Lower leg skin (tissue), 4 donors: ENCODE measurements at regions not wholly inside any gene's neighbourhood (a gene's known extent, or its start where the extent isn't known, plus 50 kb on each side); places are given as distances from the start of the nearest gene placed in this dataset.

Source experiments
- DNase-seq, 2 donors: peaks; one replicate each; pipeline ENCODE4 v3.0.0-alpha.2; 2019; ENCODE audit warnings: low spot score in 2 of 2
- H3K4me3 ChIP-seq: fragments of 200-600 bp; sonication (generic); 2 replicates; pipeline ENCODE4 v1.5.1; 2017; ENCODE audit warnings: mild to moderate bottlenecking, low read depth; ENCODE audit not compliant: poor library complexity, severe bottlenecking
- CTCF ChIP-seq, 3 donors: fragments of 450-650 bp; IDR thresholded peaks; one replicate each; pipeline ENCODE4 v1.5.1; 2016; ENCODE audit warnings: antibody characterized with exemption in 3 of 3, mild to moderate bottlenecking in 3 of 3, moderate library complexity in 2 of 3
- POLR2A ChIP-seq, 2 donors: fragments of 450-650 bp; IDR thresholded peaks; one replicate each; pipeline ENCODE4 v1.6.1; 2016 to 2017; ENCODE audit warnings: antibody characterized with exemption in 2 of 2, mild to moderate bottlenecking in 1 of 2, moderate library complexity in 1 of 2
- WGBS, 2 donors: methylation state at CpG; one replicate each; pipeline ENCODE4 v1.1.5; 2018; 5-methylcytosine and 5-hydroxymethylcytosine counted together
- intact Hi-C: fragments of 100-400 bp; cut with DNase I; formaldehyde crosslinking; loops from one replicate; pipeline ENCODE4 v1.15.0; 2023; ENCODE audit warnings: low total_unique reads

DNA sequence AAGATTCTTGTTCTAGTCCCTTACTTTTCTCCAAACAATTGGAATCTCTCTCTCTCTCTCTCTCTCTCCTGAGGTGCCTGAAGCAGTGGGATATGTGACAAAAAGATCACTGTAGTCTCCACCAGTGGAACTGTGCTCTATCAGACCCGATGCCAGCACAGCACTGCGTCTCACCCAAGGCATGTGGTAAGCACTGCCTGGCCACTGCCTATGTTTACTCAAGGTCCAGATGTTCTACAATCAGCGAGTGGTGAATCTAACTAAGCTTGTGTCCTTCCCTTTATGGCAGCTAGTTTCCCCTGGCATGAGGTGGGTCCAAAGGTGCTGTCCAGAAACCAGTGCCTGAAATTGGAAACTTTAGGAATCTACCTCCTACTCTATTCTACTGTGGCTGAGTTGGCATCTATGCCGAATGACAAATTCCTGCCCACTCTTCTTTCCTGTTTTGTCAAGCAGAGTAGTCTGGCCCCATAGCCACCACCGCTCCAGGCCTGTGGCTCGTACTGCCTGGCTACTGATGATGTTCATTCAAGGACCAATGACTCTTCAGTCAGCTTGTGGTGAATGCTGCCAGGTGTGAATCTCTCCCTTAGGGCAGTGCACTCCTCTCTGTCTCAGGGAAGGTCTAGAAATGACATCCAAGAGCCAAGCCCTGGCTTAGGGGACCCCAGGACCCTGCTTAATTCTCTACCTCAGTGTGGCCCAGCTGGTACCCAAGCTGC lies 416.5 kb downstream of the TEX13C start:
- DNase-seq: no peak
- no peak overlapping the region for H3K4me3 ChIP-seq
- intact Hi-C loops: no loop called here
- TF ChIP-seq CTCF (IDR thresholded peaks at IDR 0.05) (no peak), POLR2A (IDR thresholded peaks at IDR 0.05) (no peak)
- 57 to 77% methylated on average over 3 to 6 of the region's 6 CpGs for WGBS, 2 donors

DNA sequence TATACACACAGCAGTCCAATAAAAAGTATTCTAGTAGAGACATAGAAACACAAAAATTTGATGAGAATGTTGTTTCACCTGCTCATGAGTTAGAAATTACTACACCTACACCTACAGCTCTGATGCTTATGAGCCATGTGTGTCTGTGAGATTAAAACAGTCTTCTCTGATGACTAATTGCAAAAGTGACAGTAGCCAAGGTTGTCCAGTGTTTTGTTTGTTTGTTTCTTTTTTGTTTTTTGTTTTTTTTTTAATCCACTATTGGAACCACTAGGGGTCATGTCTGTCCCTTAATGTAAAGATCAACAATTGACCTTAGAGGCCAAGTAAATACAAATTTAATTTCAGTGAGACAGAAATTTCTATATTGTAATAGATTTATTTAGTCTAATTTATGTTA lies 423.1 kb downstream of the TEX13C start:
- intact Hi-C loops: no loop called here
- no peak overlapping the region for H3K4me3 ChIP-seq
- TF ChIP-seq CTCF (IDR thresholded peaks at IDR 0.05) (no peak), POLR2A (IDR thresholded peaks at IDR 0.05) (no peak)
- no peak for DNase-seq

DNA sequence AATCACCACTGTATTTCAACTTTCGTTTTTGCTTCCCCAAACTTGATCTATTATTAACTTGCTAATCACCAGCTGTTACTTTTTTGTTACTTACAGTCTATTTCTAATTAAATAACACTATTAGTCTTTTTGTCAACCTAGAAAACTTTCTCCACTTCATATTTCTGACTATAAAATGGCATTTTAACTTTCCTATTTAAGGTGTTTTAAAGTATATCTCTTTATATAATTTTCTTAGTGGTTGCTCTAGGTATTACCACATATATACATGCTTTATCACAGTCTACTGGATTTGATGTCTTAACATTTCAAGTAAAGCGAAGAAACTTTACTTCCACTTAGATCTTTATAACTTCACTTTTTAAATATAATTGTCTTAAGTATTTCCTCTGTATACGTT lies 421.2 kb downstream of the DCAF12L2 start:
- intact Hi-C loops: no loop called here
- DNase-seq: no peak
- no peak for TF ChIP-seq CTCF (IDR thresholded peaks at IDR 0.05)
- TF ChIP-seq POLR2A (IDR thresholded peaks at IDR 0.05): no peak
- H3K4me3 ChIP-seq: no peak overlapping the region
- whole genome bisulfite sequencing, 2 donors: 73 to 81% methylated on average over 3 of the region's 3 CpGs

DNA sequence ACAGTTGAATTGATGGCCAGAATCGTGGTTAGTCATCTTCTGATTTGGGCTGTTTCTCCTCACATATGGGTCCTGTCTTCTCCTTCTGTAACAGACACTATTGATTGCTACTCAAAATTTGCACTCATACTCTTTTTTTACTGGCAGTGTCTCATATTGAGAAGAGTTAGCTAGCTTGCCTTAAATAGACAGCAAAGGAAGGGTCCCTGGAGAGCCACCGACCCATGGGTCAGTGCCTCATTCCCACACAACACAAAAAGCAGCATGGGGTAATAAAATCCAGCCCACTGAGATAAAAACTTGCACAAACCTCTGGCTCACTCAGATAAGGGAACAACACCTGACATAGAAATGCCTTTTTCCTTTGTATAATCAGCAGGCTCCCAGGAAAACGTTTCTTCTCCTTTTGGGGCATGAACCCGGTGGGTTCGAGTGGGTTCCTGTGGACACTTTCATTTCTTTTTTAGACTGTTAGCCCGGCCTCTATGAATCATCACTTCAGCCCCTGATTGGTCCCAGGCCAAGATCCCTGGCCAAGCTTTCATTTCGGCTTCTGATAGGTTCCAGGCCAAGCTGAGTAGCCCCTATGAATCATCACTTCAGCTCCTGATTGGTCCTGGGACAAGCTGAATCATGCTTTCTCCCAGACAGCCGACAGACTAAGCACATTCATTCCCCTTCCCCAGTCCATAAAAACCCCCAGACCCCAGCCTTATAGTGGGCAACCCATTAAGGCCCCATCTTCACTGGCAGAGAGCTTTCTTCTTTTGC lies 408.1 kb downstream of the DCAF12L2 start:
- WGBS, 2 donors: 56 to 61% methylated on average over 8 of the region's 8 CpGs
- intact Hi-C loops: no loop called here
- H3K4me3 ChIP-seq: no peak overlapping the region
- TF ChIP-seq CTCF (IDR thresholded peaks at IDR 0.05) (no peak), POLR2A (IDR thresholded peaks at IDR 0.05) (no peak)
- no peak for DNase-seq

DNA sequence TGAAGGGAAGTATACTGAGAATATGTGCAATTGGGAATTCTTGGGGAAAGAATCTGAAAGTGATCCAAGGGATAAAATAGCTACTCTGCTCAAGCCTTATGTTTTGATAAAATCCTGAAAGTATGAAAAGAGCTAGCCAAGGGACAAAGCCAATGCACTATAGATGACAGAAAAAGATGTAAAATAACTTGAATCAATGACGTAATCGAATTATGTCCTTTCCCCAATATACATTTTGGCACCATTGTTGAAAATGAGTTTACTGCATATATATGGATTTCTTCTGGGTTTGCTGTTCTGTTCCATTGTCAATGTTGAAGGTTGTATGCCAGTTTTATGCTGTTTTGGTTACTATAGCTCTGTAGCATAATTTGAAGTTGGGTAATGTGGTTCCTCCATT lies 407.3 kb downstream of the DCAF12L2 start:
- TF ChIP-seq CTCF (IDR thresholded peaks at IDR 0.05): no peak
- no peak for DNase-seq
- intact Hi-C loops: no loop called here
- 91 to 93% methylated on average over 2 of the region's 2 CpGs for WGBS, 2 donors
- H3K4me3 ChIP-seq: no peak overlapping the region
